ENCODE measurements at regions not wholly inside any gene's neighbourhood (a gene's known extent, or its start where the extent isn't known, plus 50 kb on each side); places are given as distances from the start of the nearest gene placed in this dataset.

- TF ChIP-seq YY1 (IDR thresholded peaks at IDR 0.05; ENCODE audit: insufficient read depth, insufficient read length) (no peak), SUZ12 (IDR thresholded peaks at IDR 0.05; ENCODE audit: extremely low read depth, insufficient read depth, insufficient read length) (no peak), ZNF274 (IDR thresholded peaks at IDR 0.05; ENCODE audit: low read depth, low read length) (no peak)
Observed at GRCh38 chr14:58820032-58820431, 182.3 kb downstream of the DACT1 start.

All from NT2/D1 (cell line).